ENCODE measurements at regions not wholly inside any gene's neighbourhood (a gene's known extent, or its start where the extent isn't known, plus 50 kb on each side); places are given as distances from the start of the nearest gene placed in this dataset.

DNA sequence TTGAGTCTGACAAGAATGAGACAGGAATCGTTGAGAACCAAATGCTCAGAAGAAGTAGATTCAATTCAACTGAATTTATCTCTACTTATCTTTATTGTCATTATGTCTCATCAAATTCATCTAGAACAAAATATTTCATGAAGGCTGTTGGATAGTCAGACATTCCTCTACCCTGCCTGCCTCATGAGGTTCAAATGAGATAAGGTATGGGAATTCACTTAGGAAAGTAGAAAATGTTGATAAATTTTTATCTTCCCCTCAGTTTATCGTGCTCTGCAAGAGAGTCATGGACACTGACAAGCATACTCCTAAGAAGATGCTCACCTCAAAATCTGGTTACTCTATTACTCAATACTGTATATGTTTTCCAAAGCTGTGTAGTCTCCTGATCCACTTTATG, 149.7 kb upstream of the CDIN1 start:
- intact Hi-C loops (cut with DNase I), result no loop called here
- Histone ChIP-seq H3K4me3 (no peak overlapping the region), H3K4me1 (replicated peaks) (no peaks in the 10 kb centered on the region), H3K27ac (no peak overlapping the region), H3K9me3 (no peaks in the 10 kb centered on the region), H3K27me3 (replicated peaks; ENCODE audit: insufficient read depth) (no peaks in the 10 kb centered on the region), H3K36me3 (no peaks in the 10 kb centered on the region)
- no peak for TF ChIP-seq POLR2AphosphoS5 (IDR thresholded peaks at IDR 0.05)
- TF ChIP-seq, protein P1, sequence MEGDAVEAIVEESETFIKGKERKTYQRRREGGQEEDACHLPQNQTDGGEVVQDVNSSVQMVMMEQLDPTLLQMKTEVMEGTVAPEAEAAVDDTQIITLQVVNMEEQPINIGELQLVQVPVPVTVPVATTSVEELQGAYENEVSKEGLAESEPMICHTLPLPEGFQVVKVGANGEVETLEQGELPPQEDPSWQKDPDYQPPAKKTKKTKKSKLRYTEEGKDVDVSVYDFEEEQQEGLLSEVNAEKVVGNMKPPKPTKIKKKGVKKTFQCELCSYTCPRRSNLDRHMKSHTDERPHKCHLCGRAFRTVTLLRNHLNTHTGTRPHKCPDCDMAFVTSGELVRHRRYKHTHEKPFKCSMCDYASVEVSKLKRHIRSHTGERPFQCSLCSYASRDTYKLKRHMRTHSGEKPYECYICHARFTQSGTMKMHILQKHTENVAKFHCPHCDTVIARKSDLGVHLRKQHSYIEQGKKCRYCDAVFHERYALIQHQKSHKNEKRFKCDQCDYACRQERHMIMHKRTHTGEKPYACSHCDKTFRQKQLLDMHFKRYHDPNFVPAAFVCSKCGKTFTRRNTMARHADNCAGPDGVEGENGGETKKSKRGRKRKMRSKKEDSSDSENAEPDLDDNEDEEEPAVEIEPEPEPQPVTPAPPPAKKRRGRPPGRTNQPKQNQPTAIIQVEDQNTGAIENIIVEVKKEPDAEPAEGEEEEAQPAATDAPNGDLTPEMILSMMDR (IDR thresholded peaks at IDR 0.05), result no peak
- TF ChIP-seq POLR2A (IDR thresholded peaks at IDR 0.05), result no peak
- no peak for DNase-seq (ENCODE audit: low spot score)
- WGBS, result 87% methylated on average over 2 of the region's 2 CpGs

GRCh38 chr15:36430280-36430679, 149.1 kb upstream of the CDIN1 start:
- H3K27ac ChIP-seq, result no peak overlapping the region
- TF ChIP-seq, protein P1 (IDR thresholded peaks at IDR 0.05), result no peak
- TF ChIP-seq POLR2A (IDR thresholded peaks at IDR 0.05) (no peak), POLR2AphosphoS5 (IDR thresholded peaks at IDR 0.05) (no peak)
- intact Hi-C loops (cut with DNase I), result no loop called here
- WGBS, result 77% methylated on average over 1 of the region's 1 CpG
- H3K27me3 ChIP-seq (replicated peaks; ENCODE audit: insufficient read depth), result no peaks in the 10 kb centered on the region
- no peaks in the 10 kb centered on the region for H3K9me3 ChIP-seq
- H3K4me1 ChIP-seq (replicated peaks), result no peaks in the 10 kb centered on the region
- no peak overlapping the region for H3K4me3 ChIP-seq
- no peaks in the 10 kb centered on the region for H3K36me3 ChIP-seq
- DNase-seq (ENCODE audit: low spot score), result no peak

GRCh38 chr15:36430726-36431265, 148.6 kb upstream of the CDIN1 start:
- H3K4me3 ChIP-seq, result no peak overlapping the region
- no peaks in the 10 kb centered on the region for H3K9me3 ChIP-seq
- DNase-seq (ENCODE audit: low spot score), result no peak
- intact Hi-C loops (cut with DNase I), result no loop called here
- no peaks in the 10 kb centered on the region for H3K4me1 ChIP-seq (replicated peaks)
- H3K27ac ChIP-seq, result no peak overlapping the region
- TF ChIP-seq POLR2A (IDR thresholded peaks at IDR 0.05), result no peak
- TF ChIP-seq POLR2AphosphoS5 (IDR thresholded peaks at IDR 0.05), result no peak
- TF ChIP-seq, protein P1 (IDR thresholded peaks at IDR 0.05), result no peak
- WGBS, result 85% methylated on average over 4 of the region's 4 CpGs
- no peaks in the 10 kb centered on the region for H3K27me3 ChIP-seq (replicated peaks; ENCODE audit: insufficient read depth)
- no peaks in the 10 kb centered on the region for H3K36me3 ChIP-seq

DNA sequence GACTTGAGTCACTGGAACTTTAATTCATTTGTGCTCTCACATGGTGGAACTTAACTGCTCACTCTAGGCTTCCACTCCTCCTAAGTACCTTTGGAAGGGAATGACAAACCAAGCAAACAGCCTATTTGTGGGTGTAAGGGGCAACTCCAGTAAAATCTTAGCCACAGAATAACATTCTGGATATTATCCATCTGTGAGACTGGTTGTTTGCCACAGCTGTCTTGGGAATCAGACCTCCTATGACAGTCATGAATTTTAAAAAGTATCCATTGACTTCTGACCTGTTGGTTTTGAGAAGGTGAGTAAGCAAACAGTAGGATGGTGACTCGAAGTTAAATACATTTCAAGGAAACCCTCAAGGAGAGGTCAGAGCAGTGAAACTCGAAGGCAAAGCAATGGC, 147.3 kb upstream of the CDIN1 start:
- intact Hi-C loops (cut with DNase I), result no loop called here
- Histone ChIP-seq H3K27me3 (replicated peaks; ENCODE audit: insufficient read depth) (no peaks in the 10 kb centered on the region), H3K4me3 (no peak overlapping the region), H3K27ac (no peak overlapping the region), H3K36me3 (no peaks in the 10 kb centered on the region), H3K9me3 (no peaks in the 10 kb centered on the region), H3K4me1 (replicated peaks) (no peaks in the 10 kb centered on the region)
- WGBS, result 82% methylated on average over 2 of the region's 2 CpGs
- DNase-seq (ENCODE audit: low spot score), result no peak
- TF ChIP-seq POLR2A (IDR thresholded peaks at IDR 0.05) (no peak), POLR2AphosphoS5 (IDR thresholded peaks at IDR 0.05) (no peak)
- TF ChIP-seq, protein P1 (IDR thresholded peaks at IDR 0.05), result no peak

- H3K36me3 ChIP-seq, result no peaks in the 10 kb centered on the region
- H3K4me1 ChIP-seq (replicated peaks), result no peaks in the 10 kb centered on the region
- TF ChIP-seq POLR2A (IDR thresholded peaks at IDR 0.05), result no peak
- TF ChIP-seq, protein P1 (IDR thresholded peaks at IDR 0.05), result no peak
- TF ChIP-seq POLR2AphosphoS5 (IDR thresholded peaks at IDR 0.05), result no peak
- no peaks in the 10 kb centered on the region for H3K27me3 ChIP-seq (replicated peaks; ENCODE audit: insufficient read depth)
- H3K4me3 ChIP-seq, result no peak overlapping the region
- H3K27ac ChIP-seq, result no peak overlapping the region
- intact Hi-C loops (cut with DNase I), result no loop called here
- DNase-seq (ENCODE audit: low spot score), result no peak
- no peaks in the 10 kb centered on the region for H3K9me3 ChIP-seq
Observed at GRCh38 chr15:36434177-36434576, 145.2 kb upstream of the CDIN1 start.

Measured in prostate gland (tissue), 2 donors.